ENCODE measurements at regions not wholly inside any gene's neighbourhood (a gene's known extent, or its start where the extent isn't known, plus 50 kb on each side); places are given as distances from the start of the nearest gene placed in this dataset.

DNA sequence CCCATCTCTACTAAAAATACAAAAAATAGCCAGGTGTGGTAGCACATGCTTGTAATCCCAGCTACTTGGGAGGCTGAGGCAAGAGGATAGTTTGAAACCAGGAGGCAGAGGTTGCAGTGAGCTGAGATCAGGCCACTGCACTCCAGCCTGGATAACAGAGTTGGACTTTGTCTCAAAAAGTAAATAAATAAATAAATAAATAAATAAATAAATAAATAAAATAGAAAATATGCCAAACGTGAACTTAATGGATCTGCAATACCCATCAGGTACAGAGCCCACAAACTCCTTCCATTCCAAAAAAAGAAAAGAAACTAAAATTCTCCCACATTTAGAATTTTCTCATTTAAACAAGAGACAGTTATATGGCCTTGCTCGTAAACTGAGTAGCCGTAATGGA is 702.7 kb downstream of the CDH18 start:
- Histone ChIP-seq H3K4me1 (replicated peaks in 1 of 2; ENCODE audit: control insufficient read depth in 2 of 2, insufficient read depth in 2 of 2, low read length in 2 of 2) (no peaks in the 10 kb centered on the region), H4K20me1 (replicated peaks; ENCODE audit: control insufficient read depth, insufficient read depth, low read length) (no peaks in the 10 kb centered on the region), H2AFZ (ENCODE audit: low read depth, low read length) (no peak overlapping the region), H3K9me3 (replicated peaks; ENCODE audit: control insufficient read depth, insufficient read depth, low read depth, low read length) (no peaks in the 10 kb centered on the region), H3K4me2 (ENCODE audit: insufficient read depth, low read length) (no peak overlapping the region), H3K9me1 (ENCODE audit: control insufficient read depth, insufficient read depth, low read length) (no peaks in the 10 kb centered on the region), H3K9ac (ENCODE audit: insufficient read depth in 1 of 2, low read depth in 2 of 2, low read length in 2 of 2) (no peak overlapping the region), H3K27me3 (ENCODE audit: control insufficient read depth in 2 of 2, insufficient read depth in 2 of 2, low read length in 2 of 2) (no peaks in the 10 kb centered on the region), H3K36me3 (ENCODE audit: control insufficient read depth, insufficient read depth, low read length) (no peaks in the 10 kb centered on the region), H3K27ac (ENCODE audit: extremely low read depth, low read depth, low read length) (no peak overlapping the region), H3K79me2 (ENCODE audit: control insufficient read depth, insufficient read depth, low read length) (no peaks in the 10 kb centered on the region), H3K4me3 (no peak overlapping the region)
- BruUV-seq (replicated peaks), result no TSS peak
- intact Hi-C loops (cut with micrococcal nuclease), result no loop called here
- CTCF ChIA-PET (ENCODE audit: low intra/inter-chr PET ratio), result no interaction called here
- in situ Hi-C loops (cut with MboI), result no loop called here
- ATAC-seq (no peak), FAIRE-seq (no peak), DNase-seq (ENCODE audit: extremely low read depth in 1 of 4, low spot score in 3 of 4) (no peak)
- WGBS (ENCODE audit: insufficient coverage, low coverage, missing lambda C conversion rate), result 17% methylated on average over 3 of the region's 3 CpGs
- no peak for TF ChIP-seq MEF2D (tag; conservative IDR thresholded peaks at IDR 0.05; ENCODE audit: low read depth)
- TF ChIP-seq, protein P1, sequence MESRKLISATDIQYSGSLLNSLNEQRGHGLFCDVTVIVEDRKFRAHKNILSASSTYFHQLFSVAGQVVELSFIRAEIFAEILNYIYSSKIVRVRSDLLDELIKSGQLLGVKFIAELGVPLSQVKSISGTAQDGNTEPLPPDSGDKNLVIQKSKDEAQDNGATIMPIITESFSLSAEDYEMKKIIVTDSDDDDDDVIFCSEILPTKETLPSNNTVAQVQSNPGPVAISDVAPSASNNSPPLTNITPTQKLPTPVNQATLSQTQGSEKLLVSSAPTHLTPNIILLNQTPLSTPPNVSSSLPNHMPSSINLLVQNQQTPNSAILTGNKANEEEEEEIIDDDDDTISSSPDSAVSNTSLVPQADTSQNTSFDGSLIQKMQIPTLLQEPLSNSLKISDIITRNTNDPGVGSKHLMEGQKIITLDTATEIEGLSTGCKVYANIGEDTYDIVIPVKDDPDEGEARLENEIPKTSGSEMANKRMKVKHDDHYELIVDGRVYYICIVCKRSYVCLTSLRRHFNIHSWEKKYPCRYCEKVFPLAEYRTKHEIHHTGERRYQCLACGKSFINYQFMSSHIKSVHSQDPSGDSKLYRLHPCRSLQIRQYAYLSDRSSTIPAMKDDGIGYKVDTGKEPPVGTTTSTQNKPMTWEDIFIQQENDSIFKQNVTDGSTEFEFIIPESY (CRISPR knock-in tag; IDR thresholded peaks at IDR 0.05), result no peak
- TF ChIP-seq TRIM24 (IDR thresholded peaks at IDR 0.05), result no peak
- no peak for TF ChIP-seq ETV1 (tag; conservative IDR thresholded peaks at IDR 0.05; ENCODE audit: low read depth)
- TF ChIP-seq HNRNPH1 (optimal IDR thresholded peaks at IDR 0.05; ENCODE audit: low read depth, low read length), result no peak
- TF ChIP-seq, protein P2, sequence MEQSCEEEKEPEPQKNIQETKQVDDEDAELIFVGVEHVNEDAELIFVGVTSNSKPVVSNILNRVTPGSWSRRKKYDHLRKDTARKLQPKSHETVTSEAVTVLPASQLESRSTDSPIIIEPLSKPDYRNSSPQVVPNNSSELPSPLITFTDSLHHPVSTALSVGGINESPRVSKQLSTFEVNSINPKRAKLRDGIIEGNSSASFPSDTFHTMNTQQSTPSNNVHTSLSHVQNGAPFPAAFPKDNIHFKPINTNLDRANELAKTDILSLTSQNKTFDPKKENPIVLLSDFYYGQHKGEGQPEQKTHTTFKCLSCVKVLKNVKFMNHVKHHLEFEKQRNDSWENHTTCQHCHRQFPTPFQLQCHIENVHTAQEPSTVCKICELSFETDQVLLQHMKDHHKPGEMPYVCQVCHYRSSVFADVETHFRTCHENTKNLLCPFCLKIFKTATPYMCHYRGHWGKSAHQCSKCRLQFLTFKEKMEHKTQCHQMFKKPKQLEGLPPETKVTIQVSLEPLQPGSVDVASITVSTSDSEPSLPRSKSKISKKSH (CRISPR knock-in tag; IDR thresholded peaks at IDR 0.05), result no peak
- no peak for TF ChIP-seq FOXJ2 (tag; IDR thresholded peaks at IDR 0.05)
- no peak for TF ChIP-seq MYBL2 (IDR thresholded peaks at IDR 0.05; ENCODE audit: low read depth)
- no peak for TF ChIP-seq MYBL2 (CRISPR knock-in tag; IDR thresholded peaks at IDR 0.05; ENCODE audit: borderline replicate concordance)
- no peak for TF ChIP-seq CBX3 (IDR thresholded peaks at IDR 0.05; ENCODE audit: borderline replicate concordance in 1 of 2, low read length in 2 of 2)
- no peak for TF ChIP-seq SPI1 (IDR thresholded peaks at IDR 0.05; ENCODE audit: borderline replicate concordance, low read depth, low read length)
- no peak for TF ChIP-seq RBFOX2 (IDR thresholded peaks at IDR 0.05; ENCODE audit: low read depth, low read length)
- no peak for TF ChIP-seq TEAD2 (tag; IDR thresholded peaks at IDR 0.05)
- TF ChIP-seq RFX7 (CRISPR knock-in tag; IDR thresholded peaks at IDR 0.05), result no peak
- no peak for TF ChIP-seq FOXM1 (IDR thresholded peaks at IDR 0.05; ENCODE audit: low read depth)
- TF ChIP-seq FOXM1 (CRISPR knock-in tag; IDR thresholded peaks at IDR 0.05; ENCODE audit: low read depth), result no peak
- POLR2A ChIA-PET, result no interaction called here
